A673 (cell line): ENCODE measurements at regions not wholly inside any gene's neighbourhood (a gene's known extent, or its start where the extent isn't known, plus 50 kb on each side); places are given as distances from the start of the nearest gene placed in this dataset.

Experiments
- EZH2 ChIP-seq: fragments of 200-600 bp; sonication (generic); IDR thresholded peaks from 2 replicates; pipeline ENCODE4 v1.6.1; 2017; ENCODE audit warnings: borderline replicate concordance, low read depth, mild to moderate bottlenecking, mixed read lengths, antibody characterized with exemption, low read length; ENCODE audit not compliant: poor library complexity, severe bottlenecking
- TF ChIP-seq, protein P1 (sequence below): fragments of 300-800, 200-600 bp; sonication (generic); conservative IDR thresholded peaks from 2 replicates; pipeline ENCODE4 v1.5.1; 2017; ENCODE audit warnings: low read depth, mild to moderate bottlenecking, antibody characterized with exemption, low read length, moderate library complexity, mixed read lengths

DNA sequence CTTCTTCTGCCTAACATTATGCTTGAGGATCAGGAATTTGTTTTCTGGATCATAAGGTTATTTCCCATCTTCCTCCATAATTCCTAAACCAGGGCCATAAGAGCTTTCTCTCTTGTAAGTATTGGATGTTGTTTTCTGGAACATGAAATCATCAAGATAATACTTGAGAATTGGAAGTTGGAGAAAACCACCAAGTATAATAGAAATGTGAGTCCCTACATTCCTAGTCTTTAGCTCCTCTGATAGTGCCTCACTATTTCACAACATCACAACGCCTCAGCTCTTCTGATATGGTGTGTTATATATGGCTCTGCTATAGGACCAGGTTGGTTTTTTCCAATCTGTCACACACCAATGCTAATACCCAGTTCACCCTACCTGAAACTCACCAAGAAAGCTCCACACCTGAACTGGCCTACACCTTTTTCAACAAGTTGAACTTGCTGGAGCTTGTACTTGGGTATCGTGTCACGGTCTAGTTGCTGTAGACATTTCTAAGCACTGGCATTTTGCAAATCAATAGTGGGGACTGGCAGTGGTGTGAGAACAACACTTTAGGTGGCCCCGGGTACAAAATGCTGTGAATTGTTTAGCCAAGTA lies 141.1 kb downstream of the ACTBL2 start:
- TF ChIP-seq, protein P1, sequence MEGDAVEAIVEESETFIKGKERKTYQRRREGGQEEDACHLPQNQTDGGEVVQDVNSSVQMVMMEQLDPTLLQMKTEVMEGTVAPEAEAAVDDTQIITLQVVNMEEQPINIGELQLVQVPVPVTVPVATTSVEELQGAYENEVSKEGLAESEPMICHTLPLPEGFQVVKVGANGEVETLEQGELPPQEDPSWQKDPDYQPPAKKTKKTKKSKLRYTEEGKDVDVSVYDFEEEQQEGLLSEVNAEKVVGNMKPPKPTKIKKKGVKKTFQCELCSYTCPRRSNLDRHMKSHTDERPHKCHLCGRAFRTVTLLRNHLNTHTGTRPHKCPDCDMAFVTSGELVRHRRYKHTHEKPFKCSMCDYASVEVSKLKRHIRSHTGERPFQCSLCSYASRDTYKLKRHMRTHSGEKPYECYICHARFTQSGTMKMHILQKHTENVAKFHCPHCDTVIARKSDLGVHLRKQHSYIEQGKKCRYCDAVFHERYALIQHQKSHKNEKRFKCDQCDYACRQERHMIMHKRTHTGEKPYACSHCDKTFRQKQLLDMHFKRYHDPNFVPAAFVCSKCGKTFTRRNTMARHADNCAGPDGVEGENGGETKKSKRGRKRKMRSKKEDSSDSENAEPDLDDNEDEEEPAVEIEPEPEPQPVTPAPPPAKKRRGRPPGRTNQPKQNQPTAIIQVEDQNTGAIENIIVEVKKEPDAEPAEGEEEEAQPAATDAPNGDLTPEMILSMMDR = no peak
- no peak for TF ChIP-seq EZH2
